GM23248 (cell line): ENCODE measurements at regions not wholly inside any gene's neighbourhood (a gene's known extent, or its start where the extent isn't known, plus 50 kb on each side); places are given as distances from the start of the nearest gene placed in this dataset.
A peak's percentile ranks its signal among the peaks of the same experiment; 100 is the strongest.

ENCODE experiments used
- DNase-seq: peaks from one replicate; pipeline ENCODE4 v3.0.0-alpha.2; 2015
- H2AFZ ChIP-seq: fragments of 200-600 bp; sonication (generic); 2 replicates; pipeline ENCODE4 v1.6.1; 2016; ENCODE audit warnings: antibody characterized with exemption
- H3F3A ChIP-seq: fragments of 200-600 bp; sonication (generic); 2 replicates; pipeline ENCODE4 v1.6.1; 2016; ENCODE audit warnings: mild to moderate bottlenecking, antibody characterized with exemption, mixed run types; ENCODE audit not compliant: insufficient read depth
- H3K27ac ChIP-seq: fragments of 200-600 bp; sonication (generic); 2 replicates; pipeline ENCODE4 v1.5.1; 2016; ENCODE audit warnings: mild to moderate bottlenecking
- H3K27me3 ChIP-seq: fragments of 200-600 bp; sonication (generic); replicated peaks from 2 replicates; pipeline ENCODE4 v1.6.1; 2016; ENCODE audit warnings: mild to moderate bottlenecking; ENCODE audit not compliant: insufficient read depth
- H3K36me3 ChIP-seq: fragments of 200-600 bp; sonication (generic); 2 replicates; pipeline ENCODE4 v1.6.1; 2016; ENCODE audit warnings: low read depth, mild to moderate bottlenecking
- H3K4me1 ChIP-seq: fragments of 200-600 bp; sonication (generic); 2 replicates; pipeline ENCODE4 v1.6.1; 2016; ENCODE audit warnings: mild to moderate bottlenecking; ENCODE audit not compliant: insufficient read depth
- H3K4me2 ChIP-seq: fragments of 200-600 bp; sonication (generic); one replicate; pipeline ENCODE4 v1.6.1; 2016; ENCODE audit warnings: mild to moderate bottlenecking; ENCODE audit not compliant: unreplicated experiment
- H3K4me3 ChIP-seq: fragments of 200-600 bp; sonication (generic); 2 replicates; pipeline ENCODE4 v1.5.1; 2016; ENCODE audit warnings: mild to moderate bottlenecking
- H3K79me2 ChIP-seq: fragments of 200-600 bp; sonication (generic); 2 replicates; pipeline ENCODE4 v1.6.1; 2016; ENCODE audit warnings: mild to moderate bottlenecking; ENCODE audit not compliant: insufficient read depth
- H3K9ac ChIP-seq: fragments of 200-600 bp; sonication (generic); 2 replicates; pipeline ENCODE4 v1.6.1; 2016; ENCODE audit warnings: mild to moderate bottlenecking
- H3K9me2 ChIP-seq: fragments of 200-600 bp; sonication (generic); 2 replicates; pipeline ENCODE4 v1.6.1; 2016; ENCODE audit warnings: mixed run types, mild to moderate bottlenecking, moderate library complexity; ENCODE audit not compliant: insufficient read depth
- H3K9me3 ChIP-seq: fragments of 200-600 bp; sonication (generic); one replicate; pipeline ENCODE4 v1.6.1; 2017; ENCODE audit warnings: low read depth
- H4K20me1 ChIP-seq: fragments of 200-600 bp; sonication (generic); 2 replicates; pipeline ENCODE4 v1.6.0; 2016; ENCODE audit not compliant: insufficient read depth
- EZH2 ChIP-seq: fragments of 200-600 bp; sonication (generic); IDR thresholded peaks from 2 replicates; pipeline ENCODE4 v1.6.1; 2018; ENCODE audit warnings: antibody characterized with exemption, mild to moderate bottlenecking; ENCODE audit not compliant: insufficient read depth, poor library complexity, severe bottlenecking
- EZH2phosphoT487 ChIP-seq: fragments of 200-600 bp; sonication (generic); IDR thresholded peaks from 2 replicates; pipeline ENCODE4 v1.6.1; 2018; ENCODE audit warnings: antibody characterized with exemption, moderate library complexity, mild to moderate bottlenecking, low read depth; ENCODE audit not compliant: insufficient read depth
- WGBS, 2 experiments: methylation state at CpG; one replicate each; pipeline ENCODE4 v1.1.6; 2015 to 2017; ENCODE audit warnings: low lambda C conversion rate in 2 of 2, low coverage in 1 of 2; ENCODE audit errors: missing lambda C conversion rate in 2 of 2; 5-methylcytosine and 5-hydroxymethylcytosine counted together
- in situ Hi-C: fragments of 300-500 bp; cut with MboI; formaldehyde crosslinking; loops from 2 replicates; pipeline ENCODE4 v1.15.0; 2020

GRCh38 chr10:44238212-44238611, 146.7 kb downstream of the CXCL12 start:
- 82 to 84% methylated on average over 3 of the region's 3 CpGs for WGBS, 2 experiments
- Histone ChIP-seq H3K9ac (no peak overlapping the region), H3K4me3 (no peak overlapping the region), H3F3A (0 out of 2 replicates have a peak, but pooled peaks cover 4% of the 10 kb centered on the region), H4K20me1 (no peaks in the 10 kb centered on the region), H3K79me2 (no peaks in the 10 kb centered on the region), H3K4me2 (no peak overlapping the region), H3K36me3 (no peaks in the 10 kb centered on the region), H3K4me1 (peaks cover 5% of the 10 kb centered on the region; the same call in 1 of the 2 replicates), H3K9me2 (no peaks in the 10 kb centered on the region), H3K9me3 (no peaks in the 10 kb centered on the region), H3K27me3 (no peaks in the 10 kb centered on the region), H2AFZ (no peak overlapping the region), H3K27ac (no peak overlapping the region)
- no peak for DNase-seq
- in situ Hi-C loops: no loop called here
- TF ChIP-seq EZH2: no peak
- TF ChIP-seq EZH2phosphoT487: no peak

DNA sequence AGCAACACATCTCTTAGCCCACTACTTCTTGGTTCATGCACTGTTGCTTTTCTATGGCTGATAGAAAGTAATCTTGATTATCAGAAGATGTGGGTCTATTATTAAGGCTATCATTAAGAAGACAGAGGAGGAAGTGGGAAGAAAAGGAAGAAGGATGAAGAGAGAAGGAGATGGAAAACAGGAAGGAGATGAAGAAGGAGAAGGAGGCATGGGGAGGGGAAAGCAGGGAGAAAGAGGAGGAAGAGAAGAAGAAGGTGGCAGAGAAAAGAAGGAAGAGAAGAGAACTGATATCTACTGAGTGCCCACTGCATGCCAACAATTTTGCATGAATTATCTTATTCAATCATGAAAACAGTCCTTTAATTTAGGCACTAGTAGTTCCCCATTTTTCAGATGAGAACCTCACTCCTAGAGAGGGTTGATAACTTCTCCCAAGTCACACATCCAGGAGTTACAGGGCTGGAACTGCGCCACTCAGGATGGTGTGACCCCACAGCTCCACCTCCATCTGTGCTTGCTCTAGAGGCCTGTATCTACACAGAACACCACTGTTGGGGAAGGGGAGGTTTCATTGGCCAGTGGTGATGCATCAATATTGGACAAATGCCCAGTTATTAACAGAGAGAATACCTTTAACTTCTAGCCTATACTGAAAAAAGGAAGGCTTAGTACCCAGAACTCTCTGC, 147.4 kb downstream of the CXCL12 start:
- no peaks in the 10 kb centered on the region for H3K27me3 ChIP-seq
- WGBS, 2 experiments: 100% methylated on average over 1 of the region's 1 CpG
- in situ Hi-C loops: no loop called here
- no peak overlapping the region for H3K27ac ChIP-seq
- no peaks in the 10 kb centered on the region for H3K36me3 ChIP-seq
- no peaks in the 10 kb centered on the region for H3K9me2 ChIP-seq
- TF ChIP-seq EZH2 (no peak), EZH2phosphoT487 (no peak)
- no peak overlapping the region for H3K9ac ChIP-seq
- DNase-seq: no peak
- no peaks in the 10 kb centered on the region for H3K79me2 ChIP-seq
- H2AFZ ChIP-seq: no peak overlapping the region
- H3K4me1 ChIP-seq: peaks cover 5% of the 10 kb centered on the region; the same call in 1 of the 2 replicates
- H3F3A ChIP-seq: 0 out of 2 replicates have a peak, but pooled peaks cover 4% of the 10 kb centered on the region
- H3K9me3 ChIP-seq: no peaks in the 10 kb centered on the region
- no peak overlapping the region for H3K4me2 ChIP-seq
- no peak overlapping the region for H3K4me3 ChIP-seq
- H4K20me1 ChIP-seq: no peaks in the 10 kb centered on the region

- DNase-seq: no peak
- Histone ChIP-seq H3K9ac (no peak overlapping the region), H4K20me1 (no peaks in the 10 kb centered on the region), H3K4me1 (peaks cover under 1% of the 10 kb centered on the region; the same call in 1 of the 2 replicates), H3K9me2 (no peaks in the 10 kb centered on the region), H3K27ac (no peak overlapping the region), H3K4me3 (no peak overlapping the region), H3K9me3 (no peaks in the 10 kb centered on the region), H3K4me2 (no peak overlapping the region), H3F3A (0 out of 2 replicates have a peak, but pooled peaks cover 2% of the 10 kb centered on the region), H3K27me3 (no peaks in the 10 kb centered on the region), H2AFZ (no peak overlapping the region), H3K79me2 (no peaks in the 10 kb centered on the region), H3K36me3 (no peaks in the 10 kb centered on the region)
- 90 to 95% methylated on average over 5 of the region's 5 CpGs for WGBS, 2 experiments
- in situ Hi-C loops: no loop called here
- TF ChIP-seq EZH2phosphoT487 (no peak), EZH2 (no peak)
These were observed 149.5 kb downstream of the CXCL12 start for GRCh38 chr10:44235363-44235762.

- no peak overlapping the region for H2AFZ ChIP-seq
- no peak overlapping the region for H3K4me3 ChIP-seq
- no peaks in the 10 kb centered on the region for H4K20me1 ChIP-seq
- H3F3A ChIP-seq: no peaks in the 10 kb centered on the region
- no peaks in the 10 kb centered on the region for H3K4me1 ChIP-seq
- DNase-seq: peak; percentile 12
- H3K9ac ChIP-seq: no peak overlapping the region
- H3K9me3 ChIP-seq: no peaks in the 10 kb centered on the region
- no peaks in the 10 kb centered on the region for H3K9me2 ChIP-seq
- H3K27ac ChIP-seq: no peak overlapping the region
- no peaks in the 10 kb centered on the region for H3K79me2 ChIP-seq
- H3K36me3 ChIP-seq: no peaks in the 10 kb centered on the region
- in situ Hi-C loops: no loop called here
- no peaks in the 10 kb centered on the region for H3K27me3 ChIP-seq
- WGBS, 2 experiments: 61 to 67% methylated on average over 3 of the region's 3 CpGs
- no peak overlapping the region for H3K4me2 ChIP-seq
- TF ChIP-seq EZH2phosphoT487 (no peak), EZH2 (no peak)
These were observed 150.4 kb downstream of the CXCL12 start for GRCh38 chr10:44234483-44234875.
